ENCODE measurements at regions not wholly inside any gene's neighbourhood (a gene's known extent, or its start where the extent isn't known, plus 50 kb on each side); places are given as distances from the start of the nearest gene placed in this dataset.

- in situ Hi-C loops (cut with MboI; ENCODE audit: low sequenced_read_pairs, unreplicated experiment), result no loop called here
- DNase-seq (ENCODE audit: low spot score), result no peak
- no peak for TF ChIP-seq CTCF (IDR thresholded peaks at IDR 0.05; ENCODE audit: borderline replicate concordance, control extremely low read depth, extremely low read depth, insufficient read depth, missing control alignments)
These were observed 206.2 kb upstream of the ADRA1D start for GRCh38 chr20:4455301-4455701.

DNA sequence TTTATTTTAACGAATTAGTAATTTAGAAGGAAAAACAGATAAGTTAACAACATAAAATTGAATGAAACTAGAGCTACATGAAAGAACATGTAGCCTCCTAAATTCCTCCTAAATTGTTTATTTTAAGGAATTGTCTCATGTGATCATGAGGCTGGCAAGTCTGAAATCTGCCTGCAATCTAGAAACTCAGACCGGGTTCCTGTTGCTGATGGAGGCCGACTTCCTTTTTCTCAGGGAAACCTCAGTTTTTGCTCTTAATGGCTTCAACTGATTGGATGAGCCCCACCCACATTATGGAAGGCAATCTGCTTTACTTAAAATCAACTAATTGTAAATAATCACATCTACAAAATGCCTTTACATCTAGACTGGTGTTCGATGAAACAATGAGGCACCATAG is 205.0 kb upstream of the ADRA1D start:
- in situ Hi-C loops (cut with MboI; ENCODE audit: low sequenced_read_pairs, unreplicated experiment), result no loop called here
- DNase-seq (ENCODE audit: low spot score), result no peak
- no peak for TF ChIP-seq CTCF (IDR thresholded peaks at IDR 0.05; ENCODE audit: borderline replicate concordance, control extremely low read depth, extremely low read depth, insufficient read depth, missing control alignments)

DNA sequence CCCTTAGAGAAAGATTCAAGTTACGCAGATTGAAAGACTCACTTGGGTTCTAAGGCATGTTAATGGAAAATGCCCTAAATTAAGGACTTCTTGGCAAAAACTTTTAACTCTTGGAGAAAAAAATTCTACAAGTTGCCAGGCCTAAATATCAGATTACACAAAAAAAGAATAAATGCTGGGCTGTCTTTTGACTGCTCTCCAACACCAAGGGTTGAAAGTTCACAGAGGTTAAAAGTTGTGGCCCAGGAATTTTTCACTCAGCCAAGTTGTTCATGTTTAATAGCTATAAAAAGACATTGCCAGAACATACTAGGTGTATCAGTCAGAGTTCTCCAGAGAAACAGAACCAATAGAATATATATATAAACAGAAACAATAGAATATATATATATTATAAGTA is 204.3 kb upstream of the ADRA1D start:
- no peak for DNase-seq (ENCODE audit: low spot score)
- in situ Hi-C loops (cut with MboI; ENCODE audit: low sequenced_read_pairs, unreplicated experiment), result no loop called here
- TF ChIP-seq CTCF (IDR thresholded peaks at IDR 0.05; ENCODE audit: borderline replicate concordance, control extremely low read depth, extremely low read depth, insufficient read depth, missing control alignments), result no peak

DNA sequence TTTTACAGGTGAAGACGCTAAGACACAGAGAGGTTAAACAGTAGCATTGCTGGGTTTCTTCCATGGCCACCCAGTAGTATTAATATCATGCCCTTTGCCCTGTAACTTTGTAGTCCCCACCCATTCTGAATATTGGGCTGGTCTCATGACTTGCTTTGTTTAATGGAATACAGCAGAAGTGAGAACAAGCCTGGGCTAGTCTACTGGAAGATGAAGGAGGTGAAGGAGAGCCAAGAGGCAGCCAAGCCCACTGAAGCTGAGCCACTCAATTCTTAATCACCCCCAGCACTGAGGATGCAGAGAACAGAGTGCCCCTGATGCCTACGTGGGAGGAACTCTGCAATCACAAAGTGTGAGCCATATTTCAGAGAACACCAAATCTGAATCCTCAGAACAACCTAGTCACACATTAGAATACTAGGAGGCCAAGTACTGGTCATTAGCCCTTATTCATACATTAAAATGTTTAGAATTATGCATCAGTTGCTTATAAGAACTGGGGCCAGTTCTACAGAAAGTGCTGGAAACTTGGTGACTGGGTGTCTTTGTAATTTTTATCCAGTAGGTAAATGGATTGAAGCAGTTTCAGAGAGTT is 202.5 kb upstream of the ADRA1D start:
- in situ Hi-C loops (cut with MboI; ENCODE audit: low sequenced_read_pairs, unreplicated experiment), result no loop called here
- no peak for DNase-seq (ENCODE audit: low spot score)
- no peak for TF ChIP-seq CTCF (IDR thresholded peaks at IDR 0.05; ENCODE audit: borderline replicate concordance, control extremely low read depth, extremely low read depth, insufficient read depth, missing control alignments)

GRCh38 chr20:4449957-4450715 is 201.0 kb upstream of the ADRA1D start:
- no peak for DNase-seq (ENCODE audit: low spot score)
- in situ Hi-C loops (cut with MboI; ENCODE audit: low sequenced_read_pairs, unreplicated experiment), result no loop called here
- no peak for TF ChIP-seq CTCF (IDR thresholded peaks at IDR 0.05; ENCODE audit: borderline replicate concordance, control extremely low read depth, extremely low read depth, insufficient read depth, missing control alignments)

DNA sequence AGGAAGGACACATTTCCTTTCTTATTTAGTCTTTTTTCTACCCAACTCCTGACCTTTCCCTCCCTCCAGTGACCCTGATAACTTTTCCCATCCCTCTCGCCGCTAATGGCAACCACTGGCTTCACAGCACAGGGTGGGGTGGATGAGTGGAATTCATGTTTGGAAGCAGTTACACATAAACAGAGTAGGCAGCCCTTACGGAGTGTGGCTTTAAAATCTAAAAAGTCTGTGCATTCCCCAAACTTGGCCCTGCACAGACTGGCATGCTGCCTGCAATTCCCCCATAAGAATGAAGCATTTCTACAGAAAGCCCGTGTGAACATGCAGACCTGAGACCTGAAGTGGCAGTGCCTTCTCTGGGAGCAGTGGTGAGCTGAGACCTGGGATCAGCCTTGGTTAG is 196.7 kb upstream of the ADRA1D start:
- no peak for TF ChIP-seq CTCF (IDR thresholded peaks at IDR 0.05; ENCODE audit: borderline replicate concordance, control extremely low read depth, extremely low read depth, insufficient read depth, missing control alignments)
- no peak for DNase-seq (ENCODE audit: low spot score)

More for the DNA sequence above, 196.7 kb upstream of the ADRA1D start:
- in situ Hi-C loops (cut with MboI; ENCODE audit: low sequenced_read_pairs, unreplicated experiment), result no loop called here

Measured in GM13976 (cell line).